ENCODE measurements at regions not wholly inside any gene's neighbourhood (a gene's known extent, or its start where the extent isn't known, plus 50 kb on each side); places are given as distances from the start of the nearest gene placed in this dataset.
A peak's percentile ranks its signal among the peaks of the same experiment; 100 is the strongest.
"Not testable (repeated sequence)": the region's sequence is repeated elsewhere in the genome, so short reads cannot be mapped to it uniquely, and the experiment has no call there.

DNA sequence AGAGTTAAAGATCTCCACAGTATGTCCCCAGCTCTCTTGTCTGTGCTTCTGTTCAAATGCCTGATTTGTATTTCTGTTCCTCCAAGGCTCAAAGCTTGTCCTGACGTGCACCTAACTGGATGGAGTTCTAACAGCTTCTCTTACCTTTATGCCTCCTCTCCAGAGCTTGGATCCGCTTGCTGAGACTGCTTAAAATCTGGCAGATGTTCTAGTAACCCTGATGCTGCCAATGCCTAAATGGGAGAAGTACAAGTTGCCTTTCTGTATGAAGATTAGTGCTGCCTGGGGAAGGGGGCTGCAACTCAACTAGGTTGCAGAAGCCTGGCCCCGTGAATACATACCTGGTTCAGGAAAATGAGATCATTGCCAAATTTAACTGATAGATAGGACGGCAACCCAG lies 354.5 kb upstream of the KCNMB2 start:
- DNase-seq, result no peak

DNA sequence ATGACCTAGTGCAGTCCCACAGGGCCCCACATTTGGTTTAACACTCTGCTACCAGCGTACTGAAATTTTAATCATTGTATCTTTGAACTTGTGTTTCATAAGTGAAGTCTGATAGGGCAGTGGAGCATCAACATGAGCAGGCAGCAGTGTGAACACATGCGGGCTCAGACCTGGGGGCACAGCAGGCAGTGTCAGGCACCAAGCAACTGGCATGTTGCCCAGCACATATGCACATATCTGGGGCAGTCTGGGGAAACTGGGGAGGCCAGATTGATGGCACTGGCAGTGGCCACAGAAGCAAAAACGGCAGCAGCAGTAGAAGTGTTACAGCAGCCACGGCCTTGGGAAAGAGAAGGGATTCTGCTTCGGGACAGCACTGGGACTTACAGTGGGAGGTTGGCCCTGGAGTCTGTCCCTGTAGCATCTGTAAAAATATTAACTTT lies 353.9 kb upstream of the KCNMB2 start:
- no peak for DNase-seq

DNA sequence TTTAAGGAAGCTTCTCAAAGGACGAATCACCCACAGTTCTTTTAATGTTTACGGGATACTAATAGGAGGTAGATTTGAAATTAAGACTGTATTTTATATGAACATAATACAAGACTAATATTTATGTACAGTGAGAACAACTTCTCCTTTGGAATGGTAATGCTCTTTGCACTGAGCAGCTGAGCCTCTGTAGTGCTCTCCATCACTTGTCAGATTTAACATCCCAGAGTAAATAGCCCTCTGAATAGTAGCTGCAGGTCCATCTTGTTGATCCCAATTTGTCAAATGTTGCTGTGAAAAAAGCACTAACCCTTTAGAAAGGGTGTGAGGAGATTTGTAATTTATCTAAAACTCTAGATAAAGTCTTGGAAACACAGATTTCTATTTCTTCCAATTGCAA lies 351.4 kb upstream of the KCNMB2 start:
- no peak for DNase-seq

DNA sequence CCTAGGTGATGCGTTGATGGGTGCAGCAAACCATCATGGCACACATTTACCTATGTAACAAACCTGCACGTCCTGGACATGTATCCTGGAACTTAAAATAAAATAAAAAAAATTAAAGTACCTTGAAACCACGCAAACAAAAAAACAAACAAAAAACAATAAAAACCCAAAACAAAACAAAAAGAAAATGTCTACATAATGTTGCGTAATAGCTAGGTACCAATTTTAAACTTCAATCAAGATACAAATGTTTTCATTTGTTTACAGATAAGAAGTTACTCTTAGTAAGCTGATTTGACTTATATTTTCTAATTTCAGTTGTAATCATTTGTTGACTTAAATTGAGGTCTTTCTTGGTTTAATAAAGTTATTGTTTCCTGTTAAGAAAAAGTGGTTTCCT lies 349.6 kb upstream of the KCNMB2 start:
- DNase-seq, result no peak

DNA sequence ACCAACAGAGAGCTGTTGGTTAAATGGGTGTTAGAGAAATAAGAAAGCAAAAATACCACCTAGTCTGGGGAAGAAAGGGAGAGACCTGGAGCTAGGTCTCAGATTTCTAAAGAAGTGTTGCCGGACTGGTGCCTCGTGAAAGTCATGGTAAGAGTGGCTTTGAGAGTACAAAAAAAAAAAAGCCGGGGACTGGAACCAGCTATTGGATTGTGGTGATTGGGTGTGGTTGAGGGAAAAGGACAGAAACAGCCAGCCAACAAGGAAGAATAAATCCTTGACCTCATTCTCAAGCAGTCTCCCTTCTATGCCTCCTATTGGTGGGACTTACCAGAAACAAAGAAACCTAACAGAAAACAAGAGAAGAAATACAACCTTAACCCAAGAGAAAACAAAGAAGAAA lies 346.4 kb upstream of the KCNMB2 start:
- no peak for DNase-seq

DNA sequence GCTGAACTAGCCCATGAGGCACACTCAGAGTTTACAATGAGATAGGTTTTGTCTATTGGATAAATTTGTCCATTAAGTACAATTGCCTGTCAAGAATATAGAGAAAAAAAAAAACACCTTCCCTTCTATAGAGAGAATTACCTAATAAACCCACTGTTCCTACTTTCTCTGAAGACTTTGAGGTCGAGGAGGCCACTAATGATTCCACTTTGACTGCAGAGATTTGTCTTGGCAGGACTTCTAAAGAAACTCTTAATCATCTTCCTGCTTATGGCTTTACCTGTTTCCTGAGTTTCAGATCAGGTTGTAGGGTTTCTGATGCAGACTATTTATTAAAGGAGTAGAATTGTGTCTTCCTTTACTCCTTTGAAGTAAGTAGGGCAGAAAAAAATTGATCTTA lies 342.4 kb upstream of the KCNMB2 start:
- no peak for DNase-seq

DNA sequence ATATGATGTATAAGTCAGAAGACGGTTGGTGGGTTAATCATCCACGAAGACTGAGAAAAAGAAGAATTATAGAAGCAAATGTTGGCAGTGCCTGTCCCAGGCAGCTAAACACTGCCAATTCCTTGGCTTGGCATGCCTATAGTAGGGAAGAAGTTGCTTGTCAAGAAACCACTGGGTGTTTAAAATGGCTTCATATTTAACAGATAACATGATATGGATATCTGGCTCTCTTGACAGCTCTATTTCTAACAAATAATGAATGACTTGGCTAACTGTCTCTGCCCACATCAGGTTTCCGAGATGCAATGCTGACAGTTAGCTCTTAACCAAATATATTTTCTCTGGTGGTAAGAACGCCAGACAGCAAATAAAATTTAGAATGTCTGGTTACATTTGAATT lies 341.7 kb upstream of the KCNMB2 start:
- DNase-seq, result no peak

DNA sequence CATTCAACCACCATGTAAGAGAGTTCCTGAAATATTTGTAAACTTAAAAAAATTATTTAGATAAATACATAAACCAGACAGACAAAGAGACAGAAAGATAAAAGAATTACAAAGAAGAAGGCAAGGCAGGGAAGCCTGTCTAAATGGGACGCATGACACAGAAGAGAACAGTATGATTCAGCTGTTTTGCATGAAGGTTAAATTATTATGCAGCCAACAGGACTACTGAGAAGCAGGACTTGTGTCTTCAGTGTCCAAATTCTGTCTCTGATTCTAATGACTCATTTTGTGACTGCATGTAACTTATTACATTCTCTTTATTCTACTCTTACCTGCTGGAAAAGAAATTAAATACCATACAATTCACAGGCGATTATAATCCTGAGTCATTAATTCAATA lies 340.4 kb upstream of the KCNMB2 start:
- peak; percentile 85 for DNase-seq

DNA sequence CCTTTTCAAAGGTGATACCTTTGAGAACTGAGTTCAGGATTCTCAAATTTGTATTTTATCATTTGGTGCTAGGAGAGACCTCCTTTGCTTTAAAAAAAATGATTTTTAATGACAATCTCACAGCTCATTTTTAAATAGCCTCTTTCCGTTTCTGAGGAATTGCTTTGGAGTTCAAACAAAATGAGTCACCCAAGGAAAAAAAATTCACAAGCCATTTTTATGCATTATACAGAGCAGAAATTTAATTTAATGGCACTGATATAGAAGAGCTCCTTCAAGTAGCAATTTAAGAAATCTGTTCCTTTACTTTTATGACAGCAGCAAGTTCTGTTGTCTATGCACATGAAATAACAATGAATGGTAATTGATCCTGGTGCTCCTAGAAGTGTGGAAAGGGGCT lies 337.9 kb upstream of the KCNMB2 start:
- DNase-seq, result peak; percentile 68

DNA sequence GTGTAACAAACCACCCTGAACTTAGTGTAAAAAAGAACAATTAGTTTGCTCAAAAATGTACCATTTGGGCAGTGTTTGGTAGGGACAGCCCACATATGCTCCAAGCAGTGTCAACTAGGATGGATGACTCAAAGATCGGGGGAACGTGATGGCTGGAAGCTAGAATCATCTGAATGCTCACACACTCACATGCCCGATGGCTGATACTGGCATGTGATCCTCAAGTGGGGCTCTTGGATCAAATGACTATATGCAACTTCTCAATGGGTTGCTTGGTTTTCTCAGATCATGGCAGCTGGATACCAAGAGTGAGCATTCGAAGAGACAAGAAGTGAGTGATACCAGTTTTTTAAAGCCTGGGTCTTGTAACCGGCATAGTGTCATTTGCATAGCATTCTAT lies 335.9 kb upstream of the KCNMB2 start:
- DNase-seq, result no peak

DNA sequence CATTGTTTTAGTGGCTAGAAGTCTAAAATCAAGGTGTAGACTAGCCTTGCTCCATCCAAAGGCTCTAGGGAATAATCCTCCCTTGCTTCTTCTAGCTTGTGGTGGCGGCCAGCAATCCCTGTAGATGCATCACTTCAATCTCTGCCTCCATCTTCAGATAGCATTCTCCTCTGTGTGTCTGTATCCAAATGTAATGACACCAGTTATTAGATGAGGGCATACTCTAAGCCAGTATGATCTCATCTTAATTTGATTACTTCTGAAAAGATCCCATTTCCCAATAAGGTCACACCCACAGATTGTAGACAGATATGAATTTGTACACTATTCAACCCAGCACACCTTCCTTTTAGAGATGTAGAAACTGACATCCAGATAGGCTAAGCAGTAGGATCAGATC lies 334.5 kb upstream of the KCNMB2 start:
- no peak for DNase-seq

DNA sequence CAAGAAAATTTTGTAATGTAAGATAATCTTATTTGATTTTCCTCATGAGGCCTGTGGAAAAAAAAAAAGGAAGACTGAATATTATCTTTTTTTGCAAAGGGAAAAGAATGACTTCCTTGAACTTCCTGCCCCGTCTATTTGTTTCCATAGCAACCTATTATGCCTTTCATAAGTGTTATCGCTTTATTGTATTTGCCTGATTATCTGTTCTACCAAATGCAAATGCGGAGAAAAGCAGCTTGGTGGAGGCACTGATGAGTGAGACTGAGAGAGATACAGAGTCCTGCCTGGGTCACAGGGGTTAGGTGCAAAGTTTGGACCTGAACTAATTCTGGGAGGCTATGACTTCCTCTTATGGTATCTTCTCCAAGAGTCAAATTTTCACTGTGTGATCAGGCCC lies 334.0 kb upstream of the KCNMB2 start:
- DNase-seq, result no peak

DNA sequence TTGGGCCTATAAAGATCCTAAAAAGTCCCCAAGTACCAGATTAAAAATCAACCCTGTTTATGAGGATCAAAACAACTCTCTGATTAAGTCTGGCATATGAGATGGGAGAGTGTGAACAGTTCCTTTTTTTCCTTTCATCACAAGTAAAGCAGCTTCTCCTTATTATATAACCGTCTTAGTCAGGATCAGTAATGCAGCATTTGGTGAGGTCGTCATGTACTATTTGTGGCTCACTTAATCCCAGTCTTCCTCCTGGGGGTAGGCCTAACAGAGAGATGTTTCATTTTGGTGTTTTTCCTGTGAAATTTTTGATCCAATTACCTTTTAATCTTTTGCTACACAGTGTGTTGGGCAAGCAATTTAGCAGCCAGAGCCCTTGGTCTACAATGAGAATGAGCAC lies 333.1 kb upstream of the KCNMB2 start:
- DNase-seq, result peak; percentile 81

DNA sequence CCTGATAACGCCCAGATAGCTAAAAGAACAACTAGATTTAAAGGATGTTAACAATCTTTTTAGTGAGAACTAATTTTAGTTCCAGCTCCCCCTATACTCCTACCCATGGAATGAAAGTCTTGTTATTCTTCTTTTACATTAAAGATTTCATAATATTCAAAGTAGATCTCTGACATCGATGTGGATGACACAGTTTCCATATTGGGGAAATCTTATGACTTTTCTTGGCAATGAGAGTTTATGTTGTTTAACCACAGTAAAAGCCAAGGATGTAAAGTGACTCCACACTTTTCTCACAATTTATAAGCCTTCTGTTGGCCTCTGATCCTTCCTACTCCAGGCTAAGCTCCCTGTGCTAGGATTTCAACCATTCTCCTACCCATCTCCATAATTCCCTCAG lies 332.6 kb upstream of the KCNMB2 start:
- peak; percentile 72 for DNase-seq

DNA sequence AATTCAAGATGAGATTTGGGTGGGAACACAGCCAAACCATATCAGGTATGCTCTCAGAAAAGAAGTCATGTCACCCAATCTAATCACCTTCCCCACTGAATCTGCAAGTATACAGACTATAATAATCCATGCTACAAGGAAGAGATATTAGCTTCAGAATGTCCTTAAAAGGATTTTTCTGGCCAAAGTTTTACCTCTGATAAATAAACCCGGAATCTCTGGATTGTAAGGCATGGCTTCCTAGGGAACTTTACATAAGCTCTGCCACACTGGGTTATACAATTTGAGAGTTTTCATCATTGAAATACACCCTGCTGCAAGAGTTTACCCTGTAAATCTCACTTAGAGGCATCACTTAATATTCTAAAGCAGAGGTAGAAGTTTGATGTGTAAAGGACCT lies 330.5 kb upstream of the KCNMB2 start:
- peak; percentile 92 for DNase-seq

DNA sequence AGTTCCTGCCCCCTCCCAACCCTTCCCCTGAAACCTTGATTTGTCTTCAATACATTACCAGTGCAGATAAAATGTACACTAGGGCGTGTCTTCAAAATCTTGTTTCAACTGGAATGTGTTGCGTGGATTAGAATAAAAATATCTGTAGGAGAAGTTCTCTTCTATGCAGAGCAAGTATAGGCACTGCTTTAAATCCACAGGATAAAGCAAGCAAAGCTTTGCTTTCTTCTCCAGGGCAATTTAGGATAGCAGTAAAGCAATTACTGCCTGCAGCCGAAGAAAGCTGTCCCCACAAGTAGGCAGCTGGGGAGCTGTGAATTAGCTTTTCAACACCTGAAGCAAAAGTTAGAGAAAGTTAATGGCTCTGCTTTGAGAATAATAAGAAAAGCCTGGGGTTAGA lies 329.7 kb upstream of the KCNMB2 start:
- DNase-seq, result peak; percentile 47

DNA sequence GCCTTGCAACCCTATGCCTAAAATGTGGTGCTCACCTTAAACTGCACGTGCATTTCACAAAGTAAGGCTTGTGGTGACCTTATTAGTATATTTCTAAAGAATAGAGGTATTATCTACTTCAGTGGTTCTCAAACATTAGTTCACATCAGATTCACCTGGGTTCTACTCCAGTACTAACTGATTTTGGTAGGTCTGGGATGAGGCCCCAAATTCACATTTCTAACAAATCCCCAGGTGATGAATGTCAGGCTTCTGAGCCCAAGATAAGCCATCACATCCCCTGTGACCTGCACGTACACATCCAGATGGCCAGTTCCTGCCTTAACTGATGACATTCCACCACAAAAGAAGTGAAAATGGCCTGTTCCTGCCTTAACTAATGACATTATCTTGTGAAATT lies 329.1 kb upstream of the KCNMB2 start:
- not testable (repeated sequence) for DNase-seq

DNA sequence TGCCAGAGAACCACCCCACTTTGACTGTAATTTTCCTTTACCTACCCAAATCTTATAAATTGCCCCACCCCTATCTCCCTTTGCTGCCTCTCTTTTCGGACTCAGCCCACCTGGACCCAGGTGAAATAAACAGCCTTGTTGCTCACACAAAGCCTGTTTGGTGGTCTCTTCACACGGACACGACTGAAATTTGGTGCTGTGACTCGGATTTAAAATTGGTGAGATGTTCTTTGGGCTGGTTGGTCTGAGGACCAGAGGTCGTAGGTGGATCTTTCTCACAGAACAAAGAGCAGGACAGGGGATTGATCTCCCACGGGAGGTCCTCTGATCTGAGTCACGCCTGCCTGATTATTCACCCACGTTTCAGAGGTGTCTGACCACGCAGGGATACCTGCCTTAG lies 328.6 kb upstream of the KCNMB2 start:
- not testable (repeated sequence) for DNase-seq

DNA sequence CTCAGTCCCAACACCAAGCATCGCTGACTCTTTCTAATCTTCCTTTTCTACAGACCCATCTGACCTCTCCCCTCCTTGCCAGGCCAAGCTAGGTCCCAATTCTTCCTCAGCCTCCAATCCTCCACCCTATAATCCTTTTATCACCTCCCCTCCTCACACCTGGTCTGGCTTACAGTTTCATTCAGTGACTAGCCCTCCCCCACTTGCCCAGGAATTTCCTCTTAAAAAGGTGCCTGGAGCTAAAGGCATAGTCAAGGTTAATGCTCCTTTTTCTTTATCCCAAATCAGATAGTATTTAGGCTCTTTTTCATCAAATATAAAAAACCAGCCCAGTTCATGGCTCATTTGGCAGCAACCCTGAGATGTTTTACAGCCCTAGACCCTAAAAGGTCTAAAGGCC lies 327.1 kb upstream of the KCNMB2 start:
- not testable (repeated sequence) for DNase-seq

DNA sequence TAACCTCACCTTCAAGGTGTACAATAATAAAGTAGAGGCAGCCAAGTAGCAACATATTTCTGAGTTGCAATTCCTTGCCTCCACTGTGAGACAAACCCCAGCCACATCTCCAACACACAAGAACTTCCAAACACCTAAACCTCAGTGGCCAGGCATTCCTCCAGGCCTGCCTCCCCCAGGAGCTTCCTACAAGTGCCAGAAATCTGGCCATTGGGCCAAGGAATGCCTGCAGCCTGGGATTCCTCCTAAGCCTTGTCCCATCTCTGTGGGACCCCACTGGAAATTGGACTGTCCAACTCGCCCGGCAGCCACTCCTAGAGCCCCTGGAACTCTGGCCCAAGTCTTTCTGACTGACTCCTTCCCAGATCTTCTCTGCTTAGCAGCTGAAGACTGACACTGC lies 326.6 kb upstream of the KCNMB2 start:
- DNase-seq, result not testable (repeated sequence)

DNA sequence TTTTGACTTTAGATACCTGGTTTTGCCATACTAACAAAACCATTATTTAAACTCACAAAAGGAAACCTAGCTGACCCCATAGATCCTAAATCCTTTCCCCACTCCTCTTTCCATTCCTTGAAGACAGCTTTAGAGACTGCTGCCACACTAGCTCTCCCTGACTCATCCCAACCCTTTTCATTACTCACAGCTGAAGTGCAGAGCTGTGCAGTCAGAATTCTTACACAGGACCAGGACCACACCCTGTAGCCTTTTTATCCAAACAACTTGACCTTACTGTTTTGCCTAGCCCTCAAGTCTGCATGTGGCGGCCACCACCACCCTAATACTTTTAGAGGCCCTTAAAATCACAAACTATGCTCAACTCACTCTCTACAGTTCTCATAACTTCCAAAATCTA lies 325.1 kb upstream of the KCNMB2 start:
- DNase-seq, result peak; percentile 79

DNA sequence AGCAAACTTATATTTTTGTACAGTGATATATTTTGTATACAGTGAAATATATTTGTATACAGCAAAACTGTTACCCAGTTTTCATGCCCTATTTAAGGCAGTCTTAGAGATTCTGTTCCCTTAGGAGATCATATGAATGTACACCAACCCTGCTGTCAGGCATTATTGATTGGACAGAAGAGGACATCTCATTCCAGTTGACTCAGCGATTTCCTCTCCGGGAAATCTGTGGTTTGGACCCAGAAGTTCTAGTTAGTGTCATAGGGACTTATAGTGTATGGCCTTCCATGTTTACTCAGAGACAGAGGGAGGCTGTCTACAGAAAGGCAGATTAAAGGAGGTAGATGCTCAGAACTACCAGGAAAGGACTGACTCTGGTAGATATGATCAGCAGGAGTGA lies 318.8 kb upstream of the KCNMB2 start:
- DNase-seq, result no peak

DNA sequence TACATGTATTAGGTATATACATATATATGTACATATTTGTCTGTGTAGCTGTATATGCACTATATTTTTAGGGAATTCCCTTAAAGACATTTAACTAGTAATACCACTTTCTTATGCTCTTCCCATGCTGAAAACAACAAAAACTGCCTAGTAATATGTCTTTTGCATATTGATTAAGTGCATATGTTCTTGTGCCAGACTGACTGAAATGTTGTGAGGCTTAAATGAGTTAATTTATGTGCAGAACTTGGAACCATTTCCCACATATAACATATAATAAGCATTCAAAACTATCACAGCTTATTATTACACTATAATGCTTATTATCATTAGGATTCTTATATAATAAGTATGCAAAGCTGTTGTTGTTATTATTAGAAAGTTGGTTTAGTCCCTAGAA lies 318.0 kb upstream of the KCNMB2 start:
- no peak for DNase-seq

DNA sequence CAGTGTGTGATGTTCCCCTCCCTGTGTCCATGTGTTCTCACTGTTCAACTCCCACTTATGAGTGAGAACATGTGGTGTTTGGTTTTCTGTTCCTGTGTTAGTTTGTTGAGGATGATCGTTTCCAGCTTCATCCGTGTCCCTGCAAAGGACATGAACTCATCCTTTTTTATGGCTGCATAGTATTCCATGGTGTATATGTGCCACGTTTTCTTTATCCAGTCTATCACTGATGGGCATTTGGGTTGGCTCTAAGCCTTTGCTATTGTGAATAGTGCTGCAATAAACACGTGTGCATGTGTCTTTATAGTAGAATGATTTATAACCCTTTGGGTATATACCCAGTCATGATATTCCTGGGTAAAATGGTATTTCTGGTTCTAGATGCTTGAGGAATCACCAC lies 316.6 kb upstream of the KCNMB2 start:
- not testable (repeated sequence) for DNase-seq

DNA sequence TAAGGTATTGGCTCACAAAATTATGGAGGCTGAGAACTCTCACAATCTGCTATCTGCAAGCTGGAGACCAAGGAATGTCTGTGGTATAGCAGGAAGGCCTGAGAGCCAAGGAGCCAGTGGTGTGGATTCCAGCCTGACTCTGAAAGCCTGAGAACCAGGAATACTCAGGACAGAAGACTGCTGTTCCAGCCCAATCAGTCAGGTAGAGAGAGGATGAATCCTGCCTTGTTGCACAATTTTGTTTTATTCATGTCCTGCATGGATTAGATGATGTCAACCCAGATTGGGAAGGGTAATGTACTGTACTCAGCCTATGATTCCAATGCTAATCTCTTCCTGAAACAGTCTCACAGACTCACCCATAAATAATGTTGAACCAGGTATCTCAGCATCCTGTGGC lies 312.4 kb upstream of the KCNMB2 start:
- no peak for DNase-seq

DNA sequence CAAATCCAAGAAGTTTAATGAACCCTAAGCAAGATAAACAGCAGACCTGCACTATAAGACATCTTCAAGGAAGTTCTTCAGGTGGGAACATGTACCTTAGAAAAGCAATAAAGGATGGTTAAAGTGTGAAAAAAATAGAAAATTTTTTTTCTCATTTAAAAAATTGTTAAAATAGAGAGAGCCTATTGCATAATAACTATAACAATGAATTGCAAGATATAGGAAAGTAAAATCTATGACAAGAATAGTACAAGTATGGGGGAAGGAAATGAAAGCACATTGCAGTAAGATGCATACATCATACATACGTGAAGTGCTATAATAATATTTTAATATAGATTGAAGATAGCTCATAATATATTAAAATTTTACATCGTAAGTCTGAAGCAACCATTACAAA lies 310.1 kb upstream of the KCNMB2 start:
- DNase-seq, result no peak

Measured in fibroblast of skin of back (primary cell).